HCEC 1CT (cell line): ENCODE measurements at regions not wholly inside any gene's neighbourhood (a gene's known extent, or its start where the extent isn't known, plus 50 kb on each side); places are given as distances from the start of the nearest gene placed in this dataset.

Experiments used
- DNase-seq: peaks from one replicate; pipeline ENCODE4 v3.0.0-alpha.2; 2017

DNA sequence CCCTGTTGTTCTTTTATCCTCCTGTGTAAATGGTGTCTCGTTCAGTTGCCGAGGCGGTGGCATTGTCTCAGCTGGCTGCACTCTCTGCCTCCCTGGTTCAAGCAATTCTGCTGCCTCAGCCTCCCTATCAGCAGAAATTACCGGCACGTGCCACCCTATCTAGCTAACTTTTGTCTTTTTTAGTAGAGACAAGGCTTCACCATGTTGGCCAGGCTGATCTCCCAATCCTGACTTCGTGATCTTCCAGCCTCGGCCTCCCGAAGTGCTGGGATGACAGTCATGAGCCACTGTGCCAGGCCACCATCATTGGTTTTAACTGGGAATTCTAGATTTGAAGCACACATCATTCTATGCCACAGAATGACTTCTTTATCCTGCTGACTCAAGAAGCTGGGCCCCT is 175.3 kb upstream of the ALG10B start:
- no peak for DNase-seq

DNA sequence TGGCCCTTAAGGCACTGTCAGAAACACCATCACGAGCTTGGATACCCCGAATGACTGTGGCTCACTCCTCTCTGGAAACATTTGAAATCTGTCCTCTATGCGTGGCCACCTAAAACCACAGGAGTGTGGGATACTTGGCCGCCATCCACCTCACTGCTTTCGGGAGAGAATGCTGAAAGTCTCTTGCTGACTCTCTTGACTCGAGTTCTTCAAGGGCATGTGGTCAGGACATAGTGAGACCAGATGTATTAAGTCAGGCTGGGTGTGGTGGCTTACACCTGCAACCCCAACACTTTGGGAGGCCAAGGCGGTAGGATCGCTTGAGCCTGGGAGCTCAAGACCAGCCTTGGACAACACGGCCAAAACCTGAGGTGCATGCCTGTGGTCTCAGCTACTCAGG is 174.7 kb upstream of the ALG10B start:
- no peak for DNase-seq

DNA sequence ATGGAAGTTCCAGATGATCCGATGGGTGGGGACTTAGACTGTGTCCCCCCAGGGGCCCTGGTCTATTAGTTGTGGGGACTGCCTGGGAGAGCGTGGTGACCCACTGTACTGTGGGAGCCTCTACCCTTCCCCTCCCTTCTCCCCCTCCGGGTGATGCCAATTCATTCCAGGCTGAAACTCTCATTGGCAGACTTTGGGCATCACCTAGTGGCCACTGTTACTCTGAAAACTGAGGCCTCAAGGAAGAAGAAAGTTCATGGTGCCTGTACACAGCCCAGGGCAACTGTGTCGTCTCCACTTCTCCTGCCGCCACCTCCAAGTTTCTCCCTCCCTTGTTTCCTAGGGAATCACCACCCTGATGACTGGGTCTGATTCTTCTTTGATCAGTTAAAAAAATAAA is 173.6 kb upstream of the ALG10B start:
- DNase-seq, result no peak

DNA sequence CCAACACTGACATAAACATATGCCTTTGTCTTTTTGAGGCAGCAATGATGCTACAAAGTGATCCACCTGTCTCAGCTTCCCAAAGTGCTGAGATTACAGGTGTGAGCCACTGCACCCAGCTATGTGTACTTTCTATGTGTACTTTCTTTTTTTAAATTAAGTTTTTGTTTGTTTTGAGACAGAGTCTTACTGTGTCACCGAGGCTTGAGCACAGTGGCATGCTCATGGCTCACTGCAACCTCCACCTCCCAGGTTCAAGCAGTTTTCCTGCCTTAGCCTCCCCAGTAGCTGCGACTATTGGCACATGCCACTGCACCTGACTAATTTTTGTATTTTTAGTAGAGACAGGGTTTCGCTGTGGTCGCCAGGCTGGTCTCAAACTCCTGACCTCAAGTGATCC is 172.5 kb upstream of the ALG10B start:
- DNase-seq, result no peak

DNA sequence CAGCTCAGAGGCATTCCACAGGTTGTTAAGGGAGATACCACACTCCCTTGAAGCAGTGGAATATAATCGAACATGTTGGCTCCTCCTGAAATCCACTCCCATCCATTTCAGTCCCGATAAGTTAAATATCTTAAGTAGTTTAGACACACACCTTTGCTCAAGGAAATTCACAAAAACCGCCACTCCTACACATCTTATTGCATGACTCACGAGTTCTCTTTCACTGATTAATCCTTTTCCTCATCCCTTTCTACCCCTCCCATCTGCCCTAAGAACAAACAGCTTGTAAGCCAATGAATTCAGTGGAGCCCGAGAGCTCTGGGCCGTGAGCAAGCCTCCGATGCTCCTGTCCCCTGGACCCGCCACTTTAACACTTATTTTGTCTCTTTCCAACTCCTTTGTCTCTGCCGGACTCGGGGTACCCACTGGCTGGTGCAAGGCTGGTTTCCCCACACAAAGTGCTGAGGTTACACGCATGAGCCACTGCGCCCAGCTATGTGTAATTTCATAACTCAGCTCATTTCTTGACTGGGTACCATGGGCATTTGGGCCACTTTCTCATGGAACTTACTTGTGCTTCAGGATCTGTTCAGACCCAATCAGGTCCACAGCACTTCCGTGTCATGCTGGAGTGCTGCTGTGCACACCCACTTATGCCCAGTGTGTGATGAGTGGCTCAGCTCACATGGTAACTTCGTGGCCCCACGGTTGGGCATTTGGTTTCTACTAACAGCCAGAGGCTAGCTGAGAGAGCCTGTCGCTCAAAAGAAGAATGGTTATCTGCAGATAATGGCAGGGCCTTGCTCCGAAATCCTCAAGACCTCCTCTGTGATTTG is 171.8 kb upstream of the ALG10B start:
- DNase-seq, result no peak

DNA sequence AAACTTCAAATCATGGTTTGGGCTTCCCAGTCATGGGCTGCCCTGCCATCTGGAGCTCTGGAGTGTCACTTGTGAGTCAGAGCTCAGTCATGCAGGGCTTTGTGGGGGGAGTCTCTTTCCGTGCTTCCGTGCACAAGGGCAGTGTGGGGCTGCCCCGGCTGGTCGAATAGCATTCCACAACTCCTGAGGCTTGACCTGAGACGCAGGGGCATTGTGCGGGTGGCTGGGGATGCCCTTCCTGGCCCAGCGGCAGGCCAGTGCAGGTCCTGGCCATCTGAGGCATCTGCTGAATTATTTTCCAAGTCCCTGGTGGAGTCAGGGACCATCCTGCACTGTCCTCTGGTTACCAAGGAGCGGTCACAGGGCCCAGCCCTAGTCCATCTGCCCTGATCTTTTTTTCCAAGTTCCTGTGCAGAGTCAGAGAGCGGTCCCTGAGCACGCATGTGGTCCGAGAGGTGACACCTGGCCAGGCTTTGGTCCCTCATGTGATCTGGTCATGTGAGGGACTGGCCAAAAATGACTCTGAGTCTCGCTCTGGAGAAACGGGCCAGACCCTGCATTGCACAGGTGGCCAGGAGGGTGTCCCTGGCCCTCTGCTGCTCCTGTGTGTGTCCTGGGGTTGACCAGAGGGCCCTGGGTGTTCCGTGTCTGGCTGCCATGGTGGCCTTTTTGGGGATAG is 167.0 kb upstream of the ALG10B start:
- no peak for DNase-seq

DNA sequence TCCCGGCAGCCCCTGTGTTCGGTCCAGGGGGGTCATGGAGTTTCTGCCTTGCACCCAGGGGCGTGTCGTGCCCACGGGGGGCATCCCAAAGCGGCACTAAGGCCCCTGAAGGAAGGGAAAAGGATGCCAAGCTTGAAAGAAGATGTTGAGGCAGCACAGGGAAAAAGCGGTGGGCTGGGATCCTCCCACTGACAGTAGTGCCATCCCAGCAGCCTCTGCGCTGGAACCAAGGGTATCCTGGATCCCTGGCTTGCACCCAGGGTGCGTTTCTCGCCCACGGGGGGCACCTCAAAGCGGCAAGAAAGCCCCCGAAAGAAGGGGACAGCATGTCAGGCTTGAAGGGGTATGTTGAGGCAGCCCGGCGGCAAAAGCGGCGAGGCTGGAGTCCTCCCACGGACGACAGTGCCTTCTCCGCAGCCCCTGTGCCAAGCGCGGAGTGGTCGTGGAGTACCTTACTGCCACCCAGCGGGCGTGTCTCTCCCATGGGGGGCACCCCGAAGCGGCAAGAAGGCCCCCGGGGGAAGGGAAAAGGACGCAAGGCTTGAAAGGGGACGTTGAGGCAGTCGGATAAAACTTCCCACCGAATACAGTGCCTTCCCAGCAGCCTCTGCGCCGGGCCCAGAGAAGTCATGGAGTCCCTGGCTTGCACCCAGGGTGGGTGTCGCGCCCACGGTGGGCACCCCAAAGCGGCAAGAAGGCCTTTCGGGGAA is 164.4 kb upstream of the ALG10B start:
- DNase-seq, result no peak

DNA sequence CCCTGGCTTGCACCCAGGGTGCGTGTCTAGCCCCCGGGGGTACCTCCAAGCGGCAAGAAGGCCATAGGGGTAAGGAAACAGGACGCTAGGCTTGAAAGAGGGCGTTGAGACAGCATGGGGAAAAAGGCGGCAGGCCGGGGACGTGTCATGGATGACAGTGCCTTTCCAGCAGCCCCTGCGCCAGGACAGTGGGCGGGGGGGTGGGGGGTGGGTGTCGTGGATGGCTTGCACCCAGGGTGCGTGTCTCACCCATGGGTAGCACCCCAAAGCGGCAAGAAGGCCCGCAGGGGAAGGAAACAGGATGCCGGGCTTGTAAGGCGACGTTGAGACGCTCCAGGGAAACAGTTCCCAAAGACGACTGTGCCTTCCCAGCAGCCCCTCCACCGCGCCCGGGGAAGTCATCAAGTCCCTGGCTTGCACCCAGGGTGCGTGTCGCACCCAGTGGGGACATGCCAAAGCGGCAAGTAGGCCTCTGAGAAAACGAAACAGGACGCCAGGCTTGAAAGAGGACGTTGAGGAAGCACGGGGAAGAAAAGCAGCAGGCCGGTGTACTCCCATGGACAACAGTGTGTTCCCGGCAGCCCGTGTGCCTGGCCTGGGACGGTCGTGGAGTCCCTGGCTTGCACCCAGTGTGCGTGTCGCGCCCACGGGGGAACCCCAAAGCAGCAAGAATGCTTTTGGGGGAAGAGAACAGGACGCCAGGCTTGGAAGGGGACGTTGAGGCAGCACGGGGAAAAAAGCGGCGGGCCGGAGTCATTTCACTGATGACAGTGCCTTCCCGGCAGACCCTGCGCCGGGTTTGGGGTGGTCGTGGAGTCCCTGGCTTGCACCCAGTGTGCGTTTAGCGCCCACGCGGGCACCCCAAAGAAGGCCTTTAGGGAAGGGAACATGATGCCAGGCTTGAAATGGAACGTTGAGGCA is 163.5 kb upstream of the ALG10B start:
- no peak for DNase-seq

DNA sequence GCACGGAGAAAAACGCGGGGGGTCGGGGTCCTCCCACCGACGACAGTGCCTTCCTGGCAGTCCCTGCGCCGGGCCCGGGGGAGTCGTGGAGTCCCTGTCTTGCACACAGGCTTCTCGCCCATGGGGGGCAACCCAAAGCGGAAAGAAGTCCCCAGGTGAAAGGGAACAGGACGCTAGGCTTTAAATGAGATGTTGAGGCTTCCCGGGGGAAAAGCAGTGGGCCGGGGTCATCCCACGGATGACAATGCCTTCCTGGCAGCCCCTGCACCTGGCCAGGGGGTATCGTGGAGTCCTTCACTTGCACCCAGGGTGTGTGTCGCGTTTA is 162.9 kb upstream of the ALG10B start:
- DNase-seq, result no peak

DNA sequence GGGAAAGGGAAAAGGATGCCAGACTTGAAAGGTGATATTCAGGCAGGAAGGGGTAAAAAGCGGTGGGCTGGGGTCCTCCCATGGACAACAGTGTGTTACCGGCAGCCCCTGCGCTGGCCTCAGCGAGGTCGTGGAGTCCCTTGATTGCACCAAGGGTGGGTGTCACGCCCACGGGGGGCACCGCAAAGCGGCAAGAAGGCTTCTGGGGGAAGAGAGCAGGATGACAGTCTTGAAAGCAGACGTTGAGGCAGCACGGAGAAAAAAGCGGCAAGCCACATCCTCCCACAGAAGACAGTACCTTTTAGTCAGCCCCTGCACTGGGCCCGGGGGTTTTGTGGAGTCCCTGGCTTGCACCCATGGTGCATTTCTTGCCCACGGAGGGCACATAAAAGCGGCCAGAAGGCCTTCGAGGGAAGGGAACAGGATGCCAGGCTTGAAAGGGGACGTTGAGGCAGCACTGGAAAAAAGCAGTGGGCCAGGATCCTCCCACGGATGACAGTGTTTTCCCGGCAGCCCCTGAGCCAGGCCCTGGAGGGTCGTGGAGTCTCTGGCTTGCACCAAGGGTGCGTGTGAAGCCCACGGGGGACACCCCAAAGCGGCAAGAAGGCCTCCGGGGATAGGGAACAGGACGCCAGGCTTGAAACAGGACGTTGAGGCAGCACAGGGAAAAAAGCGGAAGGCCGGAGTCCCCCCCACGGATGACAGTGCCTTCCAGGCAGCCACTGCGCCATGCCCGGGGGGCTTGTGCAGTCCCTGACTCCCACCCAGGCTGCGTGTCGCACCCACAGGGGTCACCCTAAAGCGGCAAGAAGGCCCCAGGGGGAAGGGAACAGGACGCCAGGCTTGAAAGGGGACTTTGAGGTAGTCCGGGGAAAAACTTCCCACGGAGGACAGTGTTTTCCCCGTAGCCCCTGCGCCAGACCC is 162.2 kb upstream of the ALG10B start:
- DNase-seq, result no peak

DNA sequence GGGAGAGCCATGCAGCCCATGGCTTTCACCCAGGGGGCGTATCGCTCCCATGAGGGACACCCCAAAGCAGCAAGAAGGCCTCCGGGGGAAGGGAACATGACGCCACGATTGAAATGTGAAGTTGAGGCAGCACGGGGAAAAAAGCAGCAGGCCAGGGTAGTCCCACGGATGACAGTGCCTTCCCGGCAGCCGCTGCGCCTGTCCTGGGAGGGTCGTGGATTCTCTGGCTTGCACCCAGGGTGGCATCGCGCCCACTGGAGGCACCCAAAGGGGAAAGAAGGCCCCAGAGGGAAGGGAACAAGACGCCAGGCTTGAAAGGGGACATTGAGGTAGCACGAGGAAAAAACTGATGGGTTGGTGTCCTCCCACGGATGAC is 161.6 kb upstream of the ALG10B start:
- no peak for DNase-seq

DNA sequence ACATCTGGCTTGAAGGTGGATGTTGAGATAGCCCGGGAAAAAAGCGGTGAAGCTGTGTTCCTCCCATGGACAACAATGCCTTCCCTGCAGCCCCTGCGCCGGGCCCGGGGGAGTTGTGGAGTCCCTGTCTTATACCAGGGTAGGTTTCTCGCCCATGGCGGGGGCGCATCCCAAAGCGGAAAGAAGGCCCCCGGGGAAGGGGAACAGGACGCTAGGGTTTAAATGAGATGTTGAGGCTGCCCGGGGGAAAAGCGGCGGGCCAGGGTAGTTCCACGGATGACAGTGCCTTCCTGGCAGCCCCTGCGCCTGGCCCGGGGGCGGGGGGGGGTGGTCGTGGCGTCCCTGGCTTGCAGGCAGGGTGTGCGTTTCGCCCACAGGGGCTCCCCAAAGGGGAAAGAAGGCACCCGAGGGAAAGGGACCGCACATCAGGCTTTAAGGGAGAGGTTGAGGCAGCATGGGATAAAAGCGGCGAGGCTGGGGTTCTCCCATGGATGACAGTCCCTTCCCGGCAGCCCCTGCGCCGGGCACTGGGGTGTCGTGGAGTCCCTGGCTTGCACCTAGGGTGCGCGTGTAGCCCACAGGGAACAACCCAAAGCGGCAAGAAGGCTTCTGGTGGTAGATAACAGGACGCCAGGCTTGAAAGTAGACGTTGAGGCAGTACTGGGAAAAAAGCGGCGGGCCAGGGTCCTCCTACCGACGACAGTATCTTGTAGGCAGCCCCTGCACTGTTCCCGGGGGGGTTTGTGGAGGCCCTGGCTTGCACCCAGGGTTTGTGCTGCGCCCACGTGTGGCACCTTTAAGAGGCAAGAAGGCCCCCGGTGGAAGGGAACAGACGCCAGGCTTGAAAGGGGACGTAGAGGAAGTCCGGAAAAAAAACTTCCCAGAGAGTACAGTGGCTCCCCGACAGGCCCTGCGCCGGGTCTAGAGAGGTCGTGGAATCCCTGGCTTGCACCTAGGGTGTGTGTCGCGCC is 160.8 kb upstream of the ALG10B start:
- no peak for DNase-seq

DNA sequence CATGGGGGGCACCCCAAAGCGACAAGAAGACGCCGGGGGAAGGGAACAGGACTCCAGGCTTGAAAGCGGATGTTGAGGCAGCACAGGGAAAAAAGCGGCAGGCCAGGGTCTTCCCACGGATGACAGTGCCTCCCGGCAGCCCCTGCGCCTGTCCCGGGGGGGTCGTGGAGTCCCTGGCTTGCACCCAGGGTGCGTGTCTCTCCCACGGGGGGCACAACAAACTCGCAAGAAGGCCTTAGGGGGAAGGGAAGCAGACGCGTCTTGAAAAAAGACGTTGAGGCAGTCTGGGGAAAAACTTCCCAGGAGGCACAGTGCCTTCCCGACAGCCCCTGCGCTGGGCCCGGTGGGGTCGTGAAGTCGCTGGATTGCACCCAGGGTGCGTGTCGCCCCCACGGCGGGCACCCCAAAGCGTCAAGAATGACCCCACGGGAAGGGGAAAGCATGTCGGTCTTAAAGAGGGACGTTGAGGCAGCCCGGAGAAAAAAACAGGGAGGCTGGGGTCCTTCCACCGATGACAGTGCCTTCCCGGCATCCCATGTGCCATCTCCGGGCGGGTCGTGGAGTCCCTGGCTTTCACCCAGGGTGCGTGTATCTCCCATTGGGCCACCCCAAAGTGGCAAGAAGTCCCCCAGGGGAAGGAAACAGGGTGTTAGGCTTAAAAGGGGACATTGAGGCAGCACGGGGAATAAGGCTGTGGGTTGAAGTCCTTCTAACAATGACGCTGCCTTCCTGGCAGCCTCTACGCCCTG is 159.9 kb upstream of the ALG10B start:
- DNase-seq, result no peak

DNA sequence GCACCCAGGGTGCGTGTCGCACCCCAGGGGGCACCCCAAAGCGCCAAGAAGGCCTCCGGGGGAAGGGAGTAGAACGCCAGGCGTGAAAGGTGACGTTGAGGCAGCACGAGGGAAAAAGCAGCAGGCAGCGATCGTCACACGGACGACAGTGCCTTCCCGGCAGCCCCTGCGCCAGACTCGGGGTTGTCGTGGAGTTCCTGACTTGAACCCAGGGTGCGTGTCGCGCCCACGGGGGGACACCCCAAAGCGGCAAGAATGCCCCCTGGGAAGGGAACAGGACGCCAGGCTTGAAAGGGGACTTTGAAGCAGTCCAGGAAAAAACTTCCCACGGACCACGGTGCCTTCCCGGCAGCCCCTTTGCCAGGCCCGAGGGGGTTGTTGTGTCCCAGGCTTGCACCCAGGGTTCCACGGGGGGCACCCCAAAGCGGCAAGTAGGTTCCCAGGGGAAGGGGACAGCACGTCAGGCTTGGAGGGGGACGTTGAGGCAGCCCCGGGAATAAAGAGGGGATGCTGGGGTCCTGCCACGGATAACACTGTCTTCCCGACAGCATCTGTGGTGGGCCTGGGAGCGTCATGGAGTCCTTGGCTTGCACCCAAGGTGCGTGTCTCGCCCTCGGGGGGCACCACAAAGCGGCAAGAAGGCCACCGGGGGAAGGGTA is 159.2 kb upstream of the ALG10B start:
- DNase-seq, result no peak

DNA sequence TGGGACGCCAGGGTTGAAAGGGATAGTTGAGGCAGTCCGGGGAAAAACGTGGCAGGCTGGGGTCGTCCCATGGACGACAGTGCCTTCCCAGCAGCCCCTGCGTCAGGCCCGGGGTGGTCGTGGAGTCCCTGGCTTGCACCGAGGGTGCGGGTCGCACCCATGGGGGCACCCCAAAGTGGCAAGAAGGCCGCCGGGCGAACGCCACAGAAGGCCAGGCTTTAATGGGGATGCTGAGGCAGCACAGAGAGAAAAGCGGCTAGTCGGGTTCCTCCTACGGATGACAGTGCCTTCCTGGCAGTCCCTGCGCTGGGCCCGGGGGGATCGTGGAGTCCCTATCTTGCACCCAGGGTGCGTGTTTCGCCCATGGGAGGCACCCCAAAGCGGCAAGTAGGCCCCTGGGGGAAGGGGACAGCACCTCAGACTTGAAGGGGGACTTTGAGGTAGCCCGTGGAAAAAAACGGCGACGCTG is 158.6 kb upstream of the ALG10B start:
- no peak for DNase-seq

DNA sequence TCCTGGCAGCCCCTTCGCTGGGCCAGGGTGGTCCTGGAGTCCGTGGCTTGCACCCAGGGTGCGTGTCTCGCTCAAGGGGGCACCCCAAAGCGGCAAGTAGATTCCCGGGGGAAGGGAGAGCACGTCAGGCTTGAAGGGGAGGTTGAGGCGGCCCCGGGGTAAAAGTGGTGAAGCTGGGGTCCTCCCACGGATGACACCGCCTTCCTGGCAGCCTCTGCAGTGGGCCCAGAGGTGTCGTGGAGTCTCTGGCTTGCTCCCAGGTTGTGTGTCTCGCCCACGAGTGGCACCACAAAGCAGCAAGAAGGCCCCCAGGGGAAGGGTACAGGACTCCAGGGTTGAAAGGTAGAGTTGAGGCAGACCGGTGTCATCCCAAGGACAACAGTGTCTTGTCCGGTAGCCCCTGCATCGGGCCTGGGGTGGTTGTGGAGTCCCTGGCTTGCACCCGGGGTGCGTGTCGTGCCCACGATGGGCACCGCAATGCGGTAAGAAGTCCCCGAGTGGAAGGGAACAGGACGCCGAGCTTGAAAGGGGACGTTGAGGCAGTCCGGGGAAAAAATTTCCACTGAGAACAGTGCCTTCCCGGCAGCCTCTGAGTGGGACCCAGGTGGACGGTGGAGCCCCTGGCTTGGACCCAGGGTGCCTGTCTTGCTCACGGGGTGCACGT is 158.0 kb upstream of the ALG10B start:
- DNase-seq, result no peak

DNA sequence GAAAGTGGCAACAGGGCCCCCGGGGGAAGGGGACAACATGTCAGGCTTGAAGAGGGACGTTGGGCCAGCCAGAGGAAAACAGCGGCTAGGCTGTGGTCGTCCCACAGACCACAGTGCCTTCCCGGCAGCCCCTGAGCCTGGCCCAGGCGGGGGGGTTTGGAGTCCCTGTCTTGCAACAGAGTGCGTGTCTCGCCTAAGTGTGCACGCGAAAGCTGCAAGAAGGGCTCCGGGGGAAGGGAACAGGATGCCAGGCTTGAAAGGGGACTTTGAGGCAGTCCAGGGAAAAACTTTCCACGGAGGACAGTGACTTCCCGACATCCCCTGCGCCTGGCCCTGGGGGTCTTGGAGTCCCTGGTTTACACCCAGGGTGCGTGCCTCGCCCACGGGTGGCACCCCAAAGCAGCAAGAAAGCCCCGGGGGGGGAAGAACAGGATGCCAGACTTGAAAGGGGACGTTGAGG is 157.5 kb upstream of the ALG10B start:
- no peak for DNase-seq

DNA sequence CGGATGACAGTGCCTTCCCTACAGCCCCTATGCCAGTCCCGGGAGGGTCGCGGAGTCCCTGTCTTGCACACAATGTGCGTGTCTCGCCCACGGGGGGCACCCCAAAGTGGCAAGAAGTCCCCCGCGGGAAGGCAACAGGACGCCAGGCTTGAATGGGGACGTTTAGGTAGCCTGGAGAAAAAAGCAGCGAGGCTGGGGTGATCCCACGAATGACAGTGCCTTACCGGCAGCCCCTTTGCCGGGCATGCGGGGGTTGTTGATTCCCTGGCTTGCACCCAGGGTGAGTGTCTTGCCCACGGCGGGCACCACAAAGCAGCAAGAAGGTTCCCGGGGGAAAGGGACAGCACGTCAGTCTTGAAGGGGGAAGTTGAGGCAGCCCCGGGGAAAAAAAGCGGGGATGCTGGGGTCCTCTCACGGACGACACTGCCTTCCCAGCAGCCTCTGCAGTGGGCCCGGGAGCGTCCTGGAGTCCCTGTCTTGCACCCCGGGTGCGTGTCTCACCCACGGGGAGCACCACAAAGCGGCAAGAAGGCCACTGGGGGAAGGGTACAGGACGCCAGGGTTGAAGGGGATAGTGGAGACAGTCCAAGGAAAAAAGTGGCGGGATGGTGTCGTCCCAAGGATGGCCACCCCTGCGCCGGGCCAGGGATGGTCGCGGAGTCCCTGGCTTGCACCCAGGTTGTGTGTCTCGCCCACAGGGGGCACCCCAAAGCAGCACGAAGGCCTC is 156.8 kb upstream of the ALG10B start:
- DNase-seq, result no peak
